ENCODE measurements at regions not wholly inside any gene's neighbourhood (a gene's known extent, or its start where the extent isn't known, plus 50 kb on each side); places are given as distances from the start of the nearest gene placed in this dataset.

DNA sequence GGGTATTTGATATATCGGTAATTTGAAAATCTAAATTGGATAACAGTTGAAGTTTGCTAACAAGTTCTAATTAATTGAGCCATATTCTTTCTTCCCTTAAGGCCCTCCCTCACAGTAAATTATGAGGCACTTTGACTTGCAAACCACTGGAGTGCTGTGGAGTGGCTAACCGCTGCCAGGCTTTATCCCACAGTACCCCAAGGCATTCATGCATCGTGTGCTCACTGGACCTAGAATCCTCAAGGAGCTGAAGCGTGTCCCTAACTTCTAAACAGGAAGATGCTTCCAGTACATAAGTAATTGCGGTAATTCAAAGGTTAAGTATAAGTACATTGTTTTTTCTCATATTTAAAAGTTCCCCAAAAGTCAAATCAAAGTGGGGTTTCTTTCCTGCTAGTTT lies 499.9 kb downstream of the TFAP2A start:
- Mint-ChIP-seq H3K4me1 (no peaks in the 10 kb centered on the region), H3K27ac (no peak overlapping the region), H3K4me3 (no peak overlapping the region), H3K36me3 (ENCODE audit: insufficient read depth in 1 of 3, low read depth in 3 of 3) (no peaks in the 10 kb centered on the region), H3K9me3 (no peaks in the 10 kb centered on the region), H3K27me3 (ENCODE audit: low read depth) (no peaks in the 10 kb centered on the region)
- Histone ChIP-seq H3K27me3 (ENCODE audit: insufficient read depth, low read length) (no peaks in the 10 kb centered on the region), H2AFZ (ENCODE audit: low read length) (no peak overlapping the region), H3K4ac (ENCODE audit: low read depth, low read length) (no peak overlapping the region), H2BK120ac (ENCODE audit: low read depth, low read length, poor library complexity, severe bottlenecking) (no peak overlapping the region), H3K79me2 (ENCODE audit: insufficient read depth, low read length) (no peaks in the 10 kb centered on the region), H3K23me2 (ENCODE audit: insufficient read length, low read depth, low read length, poor library complexity, severe bottlenecking) (no peaks in the 10 kb centered on the region), H3T11ph (ENCODE audit: low read length) (no peak overlapping the region), H2BK5ac (ENCODE audit: insufficient read length, low read length) (no peak overlapping the region), H3K23ac (ENCODE audit: insufficient read length, low read depth, low read length) (no peak overlapping the region), H3K4me1 (ENCODE audit: insufficient read depth, low read length) (no peaks in the 10 kb centered on the region), H2BK12ac (ENCODE audit: insufficient read length, low read depth, low read length) (no peak overlapping the region), H3K56ac (ENCODE audit: insufficient read length, low read depth, low read length) (no peak overlapping the region), H3K79me1 (ENCODE audit: insufficient read depth, low read depth, low read length, poor library complexity, severe bottlenecking) (no peaks in the 10 kb centered on the region), H3K27ac (ENCODE audit: insufficient read length, low read depth, low read length) (no peak overlapping the region), H3K18ac (ENCODE audit: insufficient read length, low read depth, low read length) (no peak overlapping the region), H4K8ac (replicated peaks; ENCODE audit: insufficient read length, low read depth, low read length) (no peak overlapping the region), H4K20me1 (ENCODE audit: control insufficient read depth, insufficient read depth, insufficient read length) (no peaks in the 10 kb centered on the region), H3K9ac (ENCODE audit: extremely low read depth, insufficient read length, low read length) (no peak overlapping the region), H3K4me2 (ENCODE audit: insufficient read depth, insufficient read length, low read length) (no peak overlapping the region), H3K14ac (ENCODE audit: insufficient read depth, low read length) (no peak overlapping the region), H4K5ac (ENCODE audit: insufficient read length, low read depth, low read length) (no peak overlapping the region), H2AK5ac (ENCODE audit: insufficient read length, low read length) (no peak overlapping the region), H2BK20ac (ENCODE audit: low read depth, low read length, poor library complexity, severe bottlenecking) (no peak overlapping the region), H4K91ac (ENCODE audit: insufficient read length, low read depth, low read length) (no peak overlapping the region), H3K9me3 (ENCODE audit: control insufficient read depth, low read depth, low read length) (no peaks in the 10 kb centered on the region), H2BK15ac (ENCODE audit: low read depth, low read length) (no peak overlapping the region)
- DNase-seq = no peak
- whole genome bisulfite sequencing (ENCODE audit: extremely low coverage, insufficient read length, low lambda C conversion rate) = no CpG with 5 or more reads among the region's 5 CpGs
- TF ChIP-seq, protein P1, sequence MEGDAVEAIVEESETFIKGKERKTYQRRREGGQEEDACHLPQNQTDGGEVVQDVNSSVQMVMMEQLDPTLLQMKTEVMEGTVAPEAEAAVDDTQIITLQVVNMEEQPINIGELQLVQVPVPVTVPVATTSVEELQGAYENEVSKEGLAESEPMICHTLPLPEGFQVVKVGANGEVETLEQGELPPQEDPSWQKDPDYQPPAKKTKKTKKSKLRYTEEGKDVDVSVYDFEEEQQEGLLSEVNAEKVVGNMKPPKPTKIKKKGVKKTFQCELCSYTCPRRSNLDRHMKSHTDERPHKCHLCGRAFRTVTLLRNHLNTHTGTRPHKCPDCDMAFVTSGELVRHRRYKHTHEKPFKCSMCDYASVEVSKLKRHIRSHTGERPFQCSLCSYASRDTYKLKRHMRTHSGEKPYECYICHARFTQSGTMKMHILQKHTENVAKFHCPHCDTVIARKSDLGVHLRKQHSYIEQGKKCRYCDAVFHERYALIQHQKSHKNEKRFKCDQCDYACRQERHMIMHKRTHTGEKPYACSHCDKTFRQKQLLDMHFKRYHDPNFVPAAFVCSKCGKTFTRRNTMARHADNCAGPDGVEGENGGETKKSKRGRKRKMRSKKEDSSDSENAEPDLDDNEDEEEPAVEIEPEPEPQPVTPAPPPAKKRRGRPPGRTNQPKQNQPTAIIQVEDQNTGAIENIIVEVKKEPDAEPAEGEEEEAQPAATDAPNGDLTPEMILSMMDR (conservative IDR thresholded peaks at IDR 0.05) = no peak

Measured in H9 (cell line).